RWPE2 (cell line): ENCODE measurements at regions not wholly inside any gene's neighbourhood (a gene's known extent, or its start where the extent isn't known, plus 50 kb on each side); places are given as distances from the start of the nearest gene placed in this dataset.

Experiments
- ATAC-seq: fragments of 200-7000 bp; cut with Tn5 transposase; 3 replicates; pipeline ENCODE4 v1.9.1; 2021; ENCODE audit warnings: low read depth
- DNase-seq: peaks from one replicate; pipeline ENCODE4 v3.0.0-alpha.2; 2020; ENCODE audit warnings: low spot score
- H3K27ac ChIP-seq: fragments of 450-650 bp; 2 replicates; pipeline ENCODE4 v1.5.1; 2017; ENCODE audit warnings: mild to moderate bottlenecking; ENCODE audit not compliant: poor library complexity, severe bottlenecking
- H3K27me3 ChIP-seq: fragments of 250-450 bp; sonication (Bioruptor Pico); 2 replicates; pipeline ENCODE4 v1.5.1; 2021; ENCODE audit warnings: mild to moderate bottlenecking, moderate library complexity; ENCODE audit not compliant: insufficient read depth, poor library complexity, severe bottlenecking
- H3K36me3 ChIP-seq: fragments of 250-450 bp; sonication (Bioruptor Pico); 2 replicates; pipeline ENCODE4 v1.5.1; 2020; ENCODE audit warnings: low read depth, mild to moderate bottlenecking, moderate library complexity
- H3K4me1 ChIP-seq: fragments of 250-450 bp; sonication (Bioruptor Pico); 2 replicates; pipeline ENCODE4 v1.5.1; 2021; ENCODE audit warnings: mild to moderate bottlenecking, moderate library complexity; ENCODE audit not compliant: insufficient read depth, poor library complexity, severe bottlenecking
- H3K4me3 ChIP-seq: fragments of 250-450 bp; sonication (Bioruptor Pico); 2 replicates; pipeline ENCODE4 v1.5.1; 2021; ENCODE audit warnings: mild to moderate bottlenecking, moderate library complexity; ENCODE audit not compliant: severe bottlenecking
- H3K9me3 ChIP-seq: fragments of 250-450 bp; sonication (Bioruptor Pico); 2 replicates; pipeline ENCODE4 v1.5.1; 2021; ENCODE audit warnings: mild to moderate bottlenecking, moderate library complexity; ENCODE audit not compliant: severe bottlenecking
- CTCF ChIP-seq: fragments of 450-650 bp; IDR thresholded peaks from one replicate; pipeline ENCODE4 v1.5.1; 2017; ENCODE audit warnings: mild to moderate bottlenecking, moderate library complexity; ENCODE audit not compliant: poor library complexity, severe bottlenecking

- ATAC-seq (no peak), DNase-seq (no peak)
- Histone ChIP-seq H3K4me1 (peaks cover 3% of the 10 kb centered on the region), H3K27ac (no peak overlapping the region), H3K4me3 (no peak overlapping the region), H3K36me3 (no peaks in the 10 kb centered on the region), H3K9me3 (no peaks in the 10 kb centered on the region), H3K27me3 (no peaks in the 10 kb centered on the region)
- TF ChIP-seq CTCF, result no peak
Observed at GRCh38 chr12:107509421-107509820, 176.2 kb upstream of the PWP1 start.

- Histone ChIP-seq H3K4me1 (peaks cover 10% of the 10 kb centered on the region), H3K27me3 (no peaks in the 10 kb centered on the region), H3K9me3 (no peaks in the 10 kb centered on the region), H3K36me3 (no peaks in the 10 kb centered on the region), H3K4me3 (no peak overlapping the region), H3K27ac (no peak overlapping the region)
- TF ChIP-seq CTCF, result no peak
- ATAC-seq (no peak), DNase-seq (no peak)
Observed at GRCh38 chr12:107510211-107510610, 175.4 kb upstream of the PWP1 start.

- no peak for DNase-seq
- no peak overlapping the region for H3K4me3 ChIP-seq
Observed at GRCh38 chr12:107511292-107511691, 174.3 kb upstream of the PWP1 start.

GRCh38 chr12:107512391-107512790, 173.2 kb upstream of the PWP1 start:
- H3K4me1 ChIP-seq, result peaks cover 21% of the 10 kb centered on the region
- no peaks in the 10 kb centered on the region for H3K27me3 ChIP-seq
- TF ChIP-seq CTCF, result no peak
- H3K27ac ChIP-seq, result no peak overlapping the region
- no peak overlapping the region for H3K4me3 ChIP-seq
- no peaks in the 10 kb centered on the region for H3K36me3 ChIP-seq
- DNase-seq (no peak), ATAC-seq (no peak)
- no peaks in the 10 kb centered on the region for H3K9me3 ChIP-seq

More at GRCh38 chr12:107511292-107511691, 174.3 kb upstream of the PWP1 start:
- no peak for TF ChIP-seq CTCF
- ATAC-seq, result no peak
- Histone ChIP-seq H3K27ac (no peak overlapping the region), H3K9me3 (no peaks in the 10 kb centered on the region), H3K36me3 (no peaks in the 10 kb centered on the region), H3K27me3 (no peaks in the 10 kb centered on the region), H3K4me1 (peaks cover 19% of the 10 kb centered on the region)

GRCh38 chr12:107513184-107513583, 172.4 kb upstream of the PWP1 start:
- Histone ChIP-seq H3K36me3 (no peaks in the 10 kb centered on the region), H3K4me3 (no peak overlapping the region), H3K4me1 (peaks cover 21% of the 10 kb centered on the region), H3K27ac (no peak overlapping the region), H3K27me3 (no peaks in the 10 kb centered on the region), H3K9me3 (no peaks in the 10 kb centered on the region)
- no peak for DNase-seq
- ATAC-seq, result no peak
- TF ChIP-seq CTCF, result no peak
